Testis (tissue), 2 donors: ENCODE measurements at regions not wholly inside any gene's neighbourhood (a gene's known extent, or its start where the extent isn't known, plus 50 kb on each side); places are given as distances from the start of the nearest gene placed in this dataset.

Experiments used
- POLR2A ChIP-seq: fragments of 450-650 bp; IDR thresholded peaks from one replicate; pipeline ENCODE4 v1.6.1; 2017; ENCODE audit warnings: antibody characterized with exemption, mild to moderate bottlenecking, moderate library complexity
- TF ChIP-seq, protein P1 (sequence below), 3 experiments: fragments of 450-650 bp in 2 of 3; fragments of 200-600 bp in 1 of 3; sonication (generic) in 1 of 3; IDR thresholded peaks; one replicate each; pipeline ENCODE4 v1.5.1; 2016 to 2019; ENCODE audit warnings: antibody characterized with exemption in 3 of 3, mild to moderate bottlenecking in 2 of 3, moderate library complexity in 1 of 3

DNA sequence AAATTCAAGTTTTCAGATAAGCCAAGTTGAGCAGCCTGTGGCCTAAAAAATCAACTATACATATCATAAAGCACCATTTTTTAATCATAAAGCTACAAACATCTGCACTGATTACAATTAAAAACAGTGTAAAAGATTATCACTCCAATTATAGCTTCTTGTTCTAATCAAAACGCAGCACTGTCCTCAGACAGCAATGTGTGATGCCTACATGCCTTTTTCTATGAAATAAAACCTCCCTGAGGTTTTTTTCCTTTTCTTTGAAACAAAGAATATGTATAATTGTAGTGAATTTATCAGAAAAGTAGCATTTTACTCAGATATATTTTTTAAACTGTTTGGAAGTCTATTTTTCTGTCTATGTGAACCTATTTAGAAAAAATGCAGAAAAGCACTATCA is 366.1 kb upstream of the CCNH start:
- TF ChIP-seq, protein P1, sequence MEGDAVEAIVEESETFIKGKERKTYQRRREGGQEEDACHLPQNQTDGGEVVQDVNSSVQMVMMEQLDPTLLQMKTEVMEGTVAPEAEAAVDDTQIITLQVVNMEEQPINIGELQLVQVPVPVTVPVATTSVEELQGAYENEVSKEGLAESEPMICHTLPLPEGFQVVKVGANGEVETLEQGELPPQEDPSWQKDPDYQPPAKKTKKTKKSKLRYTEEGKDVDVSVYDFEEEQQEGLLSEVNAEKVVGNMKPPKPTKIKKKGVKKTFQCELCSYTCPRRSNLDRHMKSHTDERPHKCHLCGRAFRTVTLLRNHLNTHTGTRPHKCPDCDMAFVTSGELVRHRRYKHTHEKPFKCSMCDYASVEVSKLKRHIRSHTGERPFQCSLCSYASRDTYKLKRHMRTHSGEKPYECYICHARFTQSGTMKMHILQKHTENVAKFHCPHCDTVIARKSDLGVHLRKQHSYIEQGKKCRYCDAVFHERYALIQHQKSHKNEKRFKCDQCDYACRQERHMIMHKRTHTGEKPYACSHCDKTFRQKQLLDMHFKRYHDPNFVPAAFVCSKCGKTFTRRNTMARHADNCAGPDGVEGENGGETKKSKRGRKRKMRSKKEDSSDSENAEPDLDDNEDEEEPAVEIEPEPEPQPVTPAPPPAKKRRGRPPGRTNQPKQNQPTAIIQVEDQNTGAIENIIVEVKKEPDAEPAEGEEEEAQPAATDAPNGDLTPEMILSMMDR (IDR thresholded peaks at IDR 0.05) = no peak
- TF ChIP-seq POLR2A = no peak
